ENCODE measurements at regions not wholly inside any gene's neighbourhood (a gene's known extent, or its start where the extent isn't known, plus 50 kb on each side); places are given as distances from the start of the nearest gene placed in this dataset.

- TF ChIP-seq POLR2A (IDR thresholded peaks at IDR 0.05) (no peak), CTCF (IDR thresholded peaks at IDR 0.05) (peak in 4 of 6 experiments; percentile 13 to 23 (median 20))
Observed at GRCh38 chr5:88602584-88602983, 280.4 kb downstream of the MEF2C start.
